ENCODE measurements at regions not wholly inside any gene's neighbourhood (a gene's known extent, or its start where the extent isn't known, plus 50 kb on each side); places are given as distances from the start of the nearest gene placed in this dataset.

DNA sequence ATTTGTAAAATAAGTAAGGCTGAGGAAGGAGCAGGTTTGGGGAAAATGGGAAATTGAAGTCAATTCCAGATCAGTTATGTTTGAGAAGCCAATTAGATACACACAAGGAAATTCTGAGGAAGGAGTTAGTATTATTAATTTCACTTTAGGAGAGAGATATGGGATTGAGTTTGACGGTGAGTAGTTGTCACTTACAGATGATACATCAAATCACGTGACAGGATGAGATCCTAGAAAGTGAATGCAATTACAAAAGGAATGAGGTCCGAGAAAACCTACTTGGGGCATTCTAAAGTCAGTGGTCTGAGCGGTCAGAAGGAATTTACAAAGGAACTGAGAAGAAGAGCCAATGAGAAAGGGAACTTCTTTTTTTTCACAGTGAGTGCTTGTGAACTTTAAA, 364.3 kb upstream of the TMEM229A start:
- H3K9me3 ChIP-seq (replicated peaks; ENCODE audit: control insufficient read depth, insufficient read depth, low read depth, low read length), result no peaks in the 10 kb centered on the region
- no peak overlapping the region for H3K4me2 ChIP-seq (ENCODE audit: insufficient read depth, low read length)
- H3K4me3 ChIP-seq, result no peak overlapping the region
- no TSS peak for BruUV-seq (replicated peaks)
- no peak overlapping the region for H3K9ac ChIP-seq (ENCODE audit: insufficient read depth in 1 of 2, low read depth in 2 of 2, low read length in 2 of 2)
- no peaks in the 10 kb centered on the region for H3K27me3 ChIP-seq (ENCODE audit: control insufficient read depth in 2 of 2, insufficient read depth in 2 of 2, low read length in 2 of 2)
- in situ Hi-C loops (cut with MboI) (no loop called here), intact Hi-C loops (cut with micrococcal nuclease) (no loop called here)
- H3K79me2 ChIP-seq (ENCODE audit: control insufficient read depth, insufficient read depth, low read length), result no peaks in the 10 kb centered on the region
- no peaks in the 10 kb centered on the region for H4K20me1 ChIP-seq (replicated peaks; ENCODE audit: control insufficient read depth, insufficient read depth, low read length)
- no peaks in the 10 kb centered on the region for H3K9me1 ChIP-seq (ENCODE audit: control insufficient read depth, insufficient read depth, low read length)
- CTCF ChIA-PET (ENCODE audit: low intra/inter-chr PET ratio), result no interaction called here
- ATAC-seq, result no peak
- POLR2A ChIA-PET, result no interaction called here
- 0% methylated on average over 4 of the region's 4 CpGs for WGBS (ENCODE audit: insufficient coverage, low coverage, missing lambda C conversion rate)
- no peak for DNase-seq (ENCODE audit: extremely low read depth in 1 of 4, low spot score in 3 of 4)
- no peak overlapping the region for H3K27ac ChIP-seq (ENCODE audit: extremely low read depth, low read depth, low read length)
- no peaks in the 10 kb centered on the region for H3K36me3 ChIP-seq (ENCODE audit: control insufficient read depth, insufficient read depth, low read length)
- no peak overlapping the region for H2AFZ ChIP-seq (ENCODE audit: low read depth, low read length)
- TF ChIP-seq, protein P1, sequence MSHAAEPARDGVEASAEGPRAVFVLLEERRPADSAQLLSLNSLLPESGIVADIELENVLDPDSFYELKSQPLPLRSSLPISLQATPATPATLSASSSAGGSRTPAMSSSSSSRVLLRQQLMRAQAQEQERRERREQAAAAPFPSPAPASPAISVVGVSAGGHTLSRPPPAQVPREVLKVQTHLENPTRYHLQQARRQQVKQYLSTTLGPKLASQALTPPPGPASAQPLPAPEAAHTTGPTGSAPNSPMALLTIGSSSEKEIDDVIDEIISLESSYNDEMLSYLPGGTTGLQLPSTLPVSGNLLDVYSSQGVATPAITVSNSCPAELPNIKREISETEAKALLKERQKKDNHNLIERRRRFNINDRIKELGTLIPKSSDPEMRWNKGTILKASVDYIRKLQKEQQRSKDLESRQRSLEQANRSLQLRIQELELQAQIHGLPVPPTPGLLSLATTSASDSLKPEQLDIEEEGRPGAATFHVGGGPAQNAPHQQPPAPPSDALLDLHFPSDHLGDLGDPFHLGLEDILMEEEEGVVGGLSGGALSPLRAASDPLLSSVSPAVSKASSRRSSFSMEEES (CRISPR knock-in tag; IDR thresholded peaks at IDR 0.05), result peak; percentile 96
- TF ChIP-seq RAD51 (IDR thresholded peaks at IDR 0.05; ENCODE audit: borderline replicate concordance, low read depth) (0 out of 2 replicates have a peak, but pooled peaks have one; percentile 13), TSC22D4 (tag; IDR thresholded peaks at IDR 0.05) (no peak)
- H3K4me1 ChIP-seq (replicated peaks in 1 of 2; ENCODE audit: control insufficient read depth in 2 of 2, insufficient read depth in 2 of 2, low read length in 2 of 2), result no peaks in the 10 kb centered on the region
- no peak for FAIRE-seq

DNA sequence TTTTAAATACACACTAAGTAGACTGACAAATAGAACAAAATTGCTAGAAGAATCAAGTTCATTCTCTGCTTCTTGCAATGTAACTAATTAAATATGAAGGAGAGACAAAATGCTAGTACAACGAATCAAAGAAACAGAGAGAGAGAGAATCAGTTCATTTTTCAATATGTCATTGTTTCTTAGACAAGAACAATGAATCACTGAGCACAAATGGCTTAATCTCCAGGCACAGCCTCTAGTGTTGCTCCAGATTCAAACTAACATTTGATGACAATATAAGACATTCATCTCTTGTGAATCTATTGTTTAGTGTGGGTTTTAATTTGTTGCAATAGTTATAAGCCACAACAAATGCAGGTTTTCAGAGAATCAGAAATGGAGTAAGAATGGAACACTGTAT, 357.4 kb upstream of the TMEM229A start:
- Histone ChIP-seq H3K27ac (ENCODE audit: extremely low read depth, low read depth, low read length) (no peak overlapping the region), H3K4me1 (replicated peaks in 1 of 2; ENCODE audit: control insufficient read depth in 2 of 2, insufficient read depth in 2 of 2, low read length in 2 of 2) (no peaks in the 10 kb centered on the region), H3K9me3 (replicated peaks; ENCODE audit: control insufficient read depth, insufficient read depth, low read depth, low read length) (no peaks in the 10 kb centered on the region), H3K27me3 (ENCODE audit: control insufficient read depth in 2 of 2, insufficient read depth in 2 of 2, low read length in 2 of 2) (no peaks in the 10 kb centered on the region), H4K20me1 (replicated peaks; ENCODE audit: control insufficient read depth, insufficient read depth, low read length) (no peaks in the 10 kb centered on the region), H3K36me3 (ENCODE audit: control insufficient read depth, insufficient read depth, low read length) (no peaks in the 10 kb centered on the region), H3K9ac (ENCODE audit: insufficient read depth in 1 of 2, low read depth in 2 of 2, low read length in 2 of 2) (no peak overlapping the region), H3K4me3 (no peak overlapping the region), H3K9me1 (ENCODE audit: control insufficient read depth, insufficient read depth, low read length) (no peaks in the 10 kb centered on the region), H3K4me2 (ENCODE audit: insufficient read depth, low read length) (no peak overlapping the region), H3K79me2 (ENCODE audit: control insufficient read depth, insufficient read depth, low read length) (no peaks in the 10 kb centered on the region), H2AFZ (ENCODE audit: low read depth, low read length) (no peak overlapping the region)
- ChIA-PET CTCF (ENCODE audit: low intra/inter-chr PET ratio) (no interaction called here), POLR2A (no interaction called here)
- FAIRE-seq (no peak), DNase-seq (ENCODE audit: extremely low read depth in 1 of 4, low spot score in 3 of 4) (no peak), ATAC-seq (no peak)
- in situ Hi-C loops (cut with MboI), result no loop called here
- 0% methylated on average over 1 of the region's 1 CpG for WGBS (ENCODE audit: insufficient coverage, low coverage, missing lambda C conversion rate)
- TF ChIP-seq NFIX (CRISPR knock-in tag; IDR thresholded peaks at IDR 0.05; ENCODE audit: low read depth) (no peak), ZNF3 (CRISPR knock-in tag; IDR thresholded peaks at IDR 0.05) (no peak), HDAC2 (IDR thresholded peaks at IDR 0.05) (no peak), BMI1 (IDR thresholded peaks at IDR 0.05; ENCODE audit: low read length) (no peak), ETS2 (tag; IDR thresholded peaks at IDR 0.05; ENCODE audit: borderline replicate concordance, poor library complexity, severe bottlenecking) (no peak)
- TF ChIP-seq, protein P2, sequence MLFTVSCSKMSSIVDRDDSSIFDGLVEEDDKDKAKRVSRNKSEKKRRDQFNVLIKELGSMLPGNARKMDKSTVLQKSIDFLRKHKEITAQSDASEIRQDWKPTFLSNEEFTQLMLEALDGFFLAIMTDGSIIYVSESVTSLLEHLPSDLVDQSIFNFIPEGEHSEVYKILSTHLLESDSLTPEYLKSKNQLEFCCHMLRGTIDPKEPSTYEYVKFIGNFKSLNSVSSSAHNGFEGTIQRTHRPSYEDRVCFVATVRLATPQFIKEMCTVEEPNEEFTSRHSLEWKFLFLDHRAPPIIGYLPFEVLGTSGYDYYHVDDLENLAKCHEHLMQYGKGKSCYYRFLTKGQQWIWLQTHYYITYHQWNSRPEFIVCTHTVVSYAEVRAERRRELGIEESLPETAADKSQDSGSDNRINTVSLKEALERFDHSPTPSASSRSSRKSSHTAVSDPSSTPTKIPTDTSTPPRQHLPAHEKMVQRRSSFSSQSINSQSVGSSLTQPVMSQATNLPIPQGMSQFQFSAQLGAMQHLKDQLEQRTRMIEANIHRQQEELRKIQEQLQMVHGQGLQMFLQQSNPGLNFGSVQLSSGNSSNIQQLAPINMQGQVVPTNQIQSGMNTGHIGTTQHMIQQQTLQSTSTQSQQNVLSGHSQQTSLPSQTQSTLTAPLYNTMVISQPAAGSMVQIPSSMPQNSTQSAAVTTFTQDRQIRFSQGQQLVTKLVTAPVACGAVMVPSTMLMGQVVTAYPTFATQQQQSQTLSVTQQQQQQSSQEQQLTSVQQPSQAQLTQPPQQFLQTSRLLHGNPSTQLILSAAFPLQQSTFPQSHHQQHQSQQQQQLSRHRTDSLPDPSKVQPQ (CRISPR knock-in tag; IDR thresholded peaks at IDR 0.05; ENCODE audit: borderline replicate concordance), result no peak
- TF ChIP-seq, protein P3, sequence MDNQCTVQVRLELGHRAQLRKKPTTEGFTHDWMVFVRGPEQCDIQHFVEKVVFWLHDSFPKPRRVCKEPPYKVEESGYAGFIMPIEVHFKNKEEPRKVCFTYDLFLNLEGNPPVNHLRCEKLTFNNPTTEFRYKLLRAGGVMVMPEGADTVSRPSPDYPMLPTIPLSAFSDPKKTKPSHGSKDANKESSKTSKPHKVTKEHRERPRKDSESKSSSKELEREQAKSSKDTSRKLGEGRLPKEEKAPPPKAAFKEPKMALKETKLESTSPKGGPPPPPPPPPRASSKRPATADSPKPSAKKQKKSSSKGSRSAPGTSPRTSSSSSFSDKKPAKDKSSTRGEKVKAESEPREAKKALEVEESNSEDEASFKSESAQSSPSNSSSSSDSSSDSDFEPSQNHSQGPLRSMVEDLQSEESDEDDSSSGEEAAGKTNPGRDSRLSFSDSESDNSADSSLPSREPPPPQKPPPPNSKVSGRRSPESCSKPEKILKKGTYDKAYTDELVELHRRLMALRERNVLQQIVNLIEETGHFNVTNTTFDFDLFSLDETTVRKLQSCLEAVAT (IDR thresholded peaks at IDR 0.05), result no peak
- intact Hi-C loops (cut with micrococcal nuclease), result no loop called here
- BruUV-seq (replicated peaks), result no TSS peak

All from K562 (cell line).